ENCODE measurements at regions not wholly inside any gene's neighbourhood (a gene's known extent, or its start where the extent isn't known, plus 50 kb on each side); places are given as distances from the start of the nearest gene placed in this dataset.

DNA sequence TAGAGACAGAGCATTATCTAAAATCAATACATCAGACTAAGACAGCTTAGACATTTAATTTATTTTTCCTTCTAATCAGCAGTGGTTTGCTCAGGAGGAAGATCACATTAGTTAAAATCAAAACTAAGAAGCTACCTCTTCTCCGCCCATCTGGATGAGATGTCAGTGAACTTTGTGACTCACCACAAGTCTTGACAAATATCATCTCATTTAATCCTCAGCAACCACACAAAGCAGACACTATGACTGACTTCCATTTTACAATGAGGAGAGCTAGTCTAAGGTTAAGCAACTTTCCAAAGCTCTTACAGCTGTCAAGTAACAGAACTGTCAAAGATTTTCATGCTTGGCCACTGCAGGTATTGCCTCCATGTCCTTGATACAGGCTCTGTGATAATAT lies 289.5 kb downstream of the DEPDC1B start:
- Histone ChIP-seq H3K27me3 (ENCODE audit: control insufficient read depth in 4 of 4, insufficient read depth in 4 of 4, low read length in 3 of 4) (no peaks in the 10 kb centered on the region), H3K4me3 (ENCODE audit: low read depth in 1 of 3, low read length in 3 of 3) (no peak overlapping the region), H3K27ac (ENCODE audit: low read depth in 1 of 2, low read length in 2 of 2) (no peak overlapping the region), H3K9ac (ENCODE audit: low read depth in 1 of 2, low read length in 2 of 2) (no peak overlapping the region), H3K4me1 (ENCODE audit: control insufficient read depth in 4 of 4, insufficient read depth in 4 of 4, low read length in 3 of 4) (no peaks in the 10 kb centered on the region), H3K36me3 (ENCODE audit: control insufficient read depth in 4 of 4, insufficient read depth in 3 of 4, low read depth in 1 of 4, low read length in 3 of 4) (no peaks in the 10 kb centered on the region), H3K9me3 (ENCODE audit: control insufficient read depth in 4 of 4, low read length in 3 of 4) (peaks cover 0 to 1% (median 0%) of the 10 kb centered on the region in 4 donors)
- WGBS: 84% methylated on average over 1 of the region's 1 CpG
- TF ChIP-seq YY1 (IDR thresholded peaks at IDR 0.05): no peak
- TF ChIP-seq, protein P1, sequence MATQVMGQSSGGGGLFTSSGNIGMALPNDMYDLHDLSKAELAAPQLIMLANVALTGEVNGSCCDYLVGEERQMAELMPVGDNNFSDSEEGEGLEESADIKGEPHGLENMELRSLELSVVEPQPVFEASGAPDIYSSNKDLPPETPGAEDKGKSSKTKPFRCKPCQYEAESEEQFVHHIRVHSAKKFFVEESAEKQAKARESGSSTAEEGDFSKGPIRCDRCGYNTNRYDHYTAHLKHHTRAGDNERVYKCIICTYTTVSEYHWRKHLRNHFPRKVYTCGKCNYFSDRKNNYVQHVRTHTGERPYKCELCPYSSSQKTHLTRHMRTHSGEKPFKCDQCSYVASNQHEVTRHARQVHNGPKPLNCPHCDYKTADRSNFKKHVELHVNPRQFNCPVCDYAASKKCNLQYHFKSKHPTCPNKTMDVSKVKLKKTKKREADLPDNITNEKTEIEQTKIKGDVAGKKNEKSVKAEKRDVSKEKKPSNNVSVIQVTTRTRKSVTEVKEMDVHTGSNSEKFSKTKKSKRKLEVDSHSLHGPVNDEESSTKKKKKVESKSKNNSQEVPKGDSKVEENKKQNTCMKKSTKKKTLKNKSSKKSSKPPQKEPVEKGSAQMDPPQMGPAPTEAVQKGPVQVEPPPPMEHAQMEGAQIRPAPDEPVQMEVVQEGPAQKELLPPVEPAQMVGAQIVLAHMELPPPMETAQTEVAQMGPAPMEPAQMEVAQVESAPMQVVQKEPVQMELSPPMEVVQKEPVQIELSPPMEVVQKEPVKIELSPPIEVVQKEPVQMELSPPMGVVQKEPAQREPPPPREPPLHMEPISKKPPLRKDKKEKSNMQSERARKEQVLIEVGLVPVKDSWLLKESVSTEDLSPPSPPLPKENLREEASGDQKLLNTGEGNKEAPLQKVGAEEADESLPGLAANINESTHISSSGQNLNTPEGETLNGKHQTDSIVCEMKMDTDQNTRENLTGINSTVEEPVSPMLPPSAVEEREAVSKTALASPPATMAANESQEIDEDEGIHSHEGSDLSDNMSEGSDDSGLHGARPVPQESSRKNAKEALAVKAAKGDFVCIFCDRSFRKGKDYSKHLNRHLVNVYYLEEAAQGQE (IDR thresholded peaks at IDR 0.05): no peak
- no peak for TF ChIP-seq FOXA2 (IDR thresholded peaks at IDR 0.05)
- TF ChIP-seq CTCF (IDR thresholded peaks at IDR 0.05; ENCODE audit: low read depth, low read length, missing input control): no peak
- TF ChIP-seq ZBTB33 (IDR thresholded peaks at IDR 0.05): no peak
- no peak for TF ChIP-seq HNF4A (conservative IDR thresholded peaks at IDR 0.05)
- no peak for TF ChIP-seq GABPA (IDR thresholded peaks at IDR 0.05 in 1 of 2, conservative IDR thresholded peaks at IDR 0.05 in 1 of 2)
- TF ChIP-seq JUND (IDR thresholded peaks at IDR 0.05): no peak
- TF ChIP-seq, protein P2, sequence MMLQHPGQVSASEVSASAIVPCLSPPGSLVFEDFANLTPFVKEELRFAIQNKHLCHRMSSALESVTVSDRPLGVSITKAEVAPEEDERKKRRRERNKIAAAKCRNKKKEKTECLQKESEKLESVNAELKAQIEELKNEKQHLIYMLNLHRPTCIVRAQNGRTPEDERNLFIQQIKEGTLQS (IDR thresholded peaks at IDR 0.05): no peak
- no peak for TF ChIP-seq HNF4G (IDR thresholded peaks at IDR 0.05)
- no peak for TF ChIP-seq MAX (IDR thresholded peaks at IDR 0.05)
- TF ChIP-seq EGR1 (IDR thresholded peaks at IDR 0.05; ENCODE audit: low read depth in 2 of 2): no peak
- no peak for DNase-seq (ENCODE audit: low spot score)

DNA sequence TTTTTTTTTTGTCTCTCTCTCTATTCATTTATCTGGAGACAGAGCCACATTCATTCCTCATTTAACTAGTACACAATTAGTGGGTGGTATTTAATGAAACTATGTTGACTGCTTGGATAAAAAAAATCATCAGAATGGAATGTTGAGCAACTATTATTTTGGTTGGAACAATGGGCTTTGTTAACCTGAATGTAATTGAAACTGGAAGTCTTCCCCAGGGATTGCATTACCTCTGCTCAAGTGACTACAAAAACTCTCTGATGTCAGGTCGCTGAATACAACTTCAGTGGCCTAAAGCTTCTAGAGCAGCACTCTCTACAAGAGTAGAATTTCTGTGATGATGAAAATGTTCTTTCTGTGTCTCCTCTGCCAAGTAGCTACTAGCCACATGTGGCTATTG lies 295.8 kb downstream of the DEPDC1B start:
- DNase-seq (ENCODE audit: low spot score): no peak
- Histone ChIP-seq H3K27me3 (ENCODE audit: control insufficient read depth in 4 of 4, insufficient read depth in 4 of 4, low read length in 3 of 4) (no peaks in the 10 kb centered on the region), H3K36me3 (ENCODE audit: control insufficient read depth in 4 of 4, insufficient read depth in 3 of 4, low read depth in 1 of 4, low read length in 3 of 4) (no peaks in the 10 kb centered on the region), H3K27ac (ENCODE audit: low read depth in 1 of 2, low read length in 2 of 2) (no peak overlapping the region), H3K9ac (ENCODE audit: low read depth in 1 of 2, low read length in 2 of 2) (no peak overlapping the region), H3K4me1 (ENCODE audit: control insufficient read depth in 4 of 4, insufficient read depth in 4 of 4, low read length in 3 of 4) (no peaks in the 10 kb centered on the region), H3K4me3 (ENCODE audit: low read depth in 1 of 3, low read length in 3 of 3) (no peak overlapping the region), H3K9me3 (ENCODE audit: control insufficient read depth in 4 of 4, low read length in 3 of 4) (no peaks in the 10 kb centered on the region)
- 80% methylated on average over 1 of the region's 1 CpG for WGBS
- TF ChIP-seq NR2F2 (IDR thresholded peaks at IDR 0.05): no peak

Measured in liver (tissue), 8 donors.